GM18502 (cell line): ENCODE measurements at regions not wholly inside any gene's neighbourhood (a gene's known extent, or its start where the extent isn't known, plus 50 kb on each side); places are given as distances from the start of the nearest gene placed in this dataset.
A peak's percentile ranks its signal among the peaks of the same experiment; 100 is the strongest.

Experiments
- ATAC-seq: cut with Tn5 transposase; IDR thresholded peaks from one replicate; pipeline ENCODE4 v1.9.1; 2021; ENCODE audit warnings: mild to moderate bottlenecking; ENCODE audit not compliant: unreplicated experiment, poor library complexity

DNA sequence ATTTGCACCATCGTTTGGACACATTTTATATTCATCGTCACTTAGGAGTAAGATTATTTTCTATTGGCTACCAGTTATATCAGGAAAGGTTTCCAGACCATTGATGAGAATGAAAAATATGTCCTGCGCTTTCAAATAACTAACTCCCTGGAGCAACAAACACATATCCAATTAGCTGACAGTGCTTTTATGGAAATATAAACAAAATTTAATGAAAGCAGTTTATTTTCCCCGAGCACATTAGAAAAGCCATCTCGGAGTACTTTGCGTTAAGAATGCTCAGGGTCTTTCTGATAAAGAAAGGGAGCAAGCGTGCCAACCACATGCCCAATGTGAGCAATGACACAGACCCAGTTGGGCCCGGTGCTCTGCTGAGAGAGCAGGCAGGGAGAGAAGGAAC is 85.1 kb upstream of the ZPBP start:
- no peak for ATAC-seq

DNA sequence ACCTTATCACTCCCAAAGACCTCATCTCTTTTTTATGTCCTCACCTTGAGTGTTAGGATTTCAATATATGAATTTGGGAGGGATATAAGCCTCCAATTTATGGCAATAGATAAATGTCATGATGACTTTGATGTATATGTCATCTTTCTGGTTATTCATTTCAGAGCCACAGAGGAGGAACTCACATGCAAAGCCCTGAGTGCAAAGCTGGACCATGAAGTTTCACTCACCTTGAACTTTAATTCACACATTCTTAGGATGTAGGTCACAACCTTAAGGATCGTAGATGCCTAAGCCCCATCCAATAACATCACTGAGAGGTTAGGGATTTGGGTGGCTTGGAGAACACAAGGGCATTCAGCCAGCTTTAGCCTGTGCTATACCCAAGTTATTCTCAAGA is 81.9 kb upstream of the ZPBP start:
- ATAC-seq = no peak

DNA sequence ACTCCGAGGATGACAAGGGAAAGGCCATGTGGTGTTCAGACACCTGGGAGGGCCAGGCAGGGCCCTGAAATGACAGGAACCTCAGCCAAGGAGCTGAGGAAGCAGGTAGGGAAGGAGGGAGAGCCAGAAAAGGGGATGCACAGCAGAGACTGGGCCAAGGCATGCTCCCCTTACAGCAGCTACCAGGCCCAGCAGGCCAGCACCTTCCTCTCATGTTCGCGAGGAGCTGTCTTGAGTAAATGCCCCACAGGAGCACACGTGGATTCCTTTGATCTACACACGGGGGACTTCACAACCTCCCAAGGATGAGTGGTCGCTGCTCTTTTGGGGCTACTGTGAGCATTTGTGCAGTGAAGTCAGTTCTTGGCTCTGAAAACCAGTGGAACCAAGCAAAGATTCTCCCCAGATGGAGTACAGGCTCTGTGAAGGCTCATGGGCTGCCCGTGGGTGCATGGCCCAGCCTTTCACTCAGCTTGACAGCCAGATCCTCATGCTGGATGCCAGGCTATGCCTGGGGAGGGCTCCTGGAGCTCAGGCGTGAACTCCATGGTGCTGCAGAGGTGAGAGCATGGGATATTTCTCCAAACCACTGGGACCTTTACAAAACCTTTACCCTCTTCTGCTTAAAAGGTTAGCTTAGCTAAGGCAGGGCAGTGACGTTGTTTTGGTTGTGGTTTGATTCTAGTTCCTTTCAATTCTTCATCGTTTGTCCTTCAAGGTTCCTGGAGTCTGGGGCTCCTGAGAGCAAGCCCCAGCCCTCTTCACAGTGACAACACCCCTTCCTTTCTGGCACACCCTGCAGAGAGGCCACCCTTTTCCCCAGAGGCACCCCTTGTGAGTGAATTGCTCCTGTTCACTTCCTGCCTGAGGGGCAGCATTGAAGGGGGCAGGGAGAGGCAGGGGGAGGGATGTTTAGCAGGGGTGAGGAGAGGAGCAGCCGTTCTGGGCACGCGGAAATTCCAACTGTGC is 74.2 kb upstream of the ZPBP start:
- ATAC-seq = peak; percentile 63

- no peak for ATAC-seq
These were observed 71.6 kb upstream of the ZPBP start for GRCh38 chr7:50164559-50165170.

DNA sequence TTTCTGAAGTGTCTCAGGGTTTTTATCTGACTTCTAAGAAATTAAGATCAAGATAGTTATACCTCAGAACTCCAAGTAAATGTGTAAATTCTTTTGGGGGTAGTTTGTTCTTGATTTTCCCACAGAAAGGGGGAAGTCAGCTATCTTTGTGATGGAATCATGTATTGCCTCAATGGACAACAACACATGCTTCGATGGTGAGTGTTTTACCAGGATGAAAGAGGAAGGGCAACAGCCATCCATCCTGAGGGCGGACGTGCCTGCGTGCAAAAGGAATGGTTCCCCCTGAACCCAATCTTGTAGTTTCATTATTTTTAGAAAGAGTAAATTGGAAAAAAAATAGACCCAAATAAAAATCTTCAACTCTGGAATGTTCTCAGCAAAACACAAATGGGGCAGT is 67.2 kb upstream of the ZPBP start:
- ATAC-seq = no peak

DNA sequence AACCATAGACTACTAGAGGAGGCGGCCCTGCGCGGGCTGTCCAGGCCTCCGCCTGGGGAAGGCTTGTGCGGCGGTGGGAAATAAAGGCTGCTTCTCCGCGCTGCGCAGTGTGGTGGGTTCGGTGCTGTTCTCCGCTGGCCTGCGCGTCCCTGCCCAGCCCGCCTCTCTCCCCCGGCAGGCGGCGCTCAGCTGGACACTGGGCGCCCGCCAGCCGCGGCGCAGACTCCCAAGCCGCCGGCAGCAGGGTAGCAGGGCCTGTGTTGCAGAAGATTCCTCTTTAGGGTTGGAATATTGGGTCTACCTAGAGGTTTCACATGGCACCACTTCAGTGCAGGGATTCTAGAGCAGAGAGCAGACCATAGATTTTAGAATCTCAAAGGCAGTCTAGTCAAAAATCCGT is 66.1 kb upstream of the ZPBP start:
- no peak for ATAC-seq

- no peak for ATAC-seq
These were observed 63.7 kb upstream of the ZPBP start for GRCh38 chr7:50156706-50157105.

DNA sequence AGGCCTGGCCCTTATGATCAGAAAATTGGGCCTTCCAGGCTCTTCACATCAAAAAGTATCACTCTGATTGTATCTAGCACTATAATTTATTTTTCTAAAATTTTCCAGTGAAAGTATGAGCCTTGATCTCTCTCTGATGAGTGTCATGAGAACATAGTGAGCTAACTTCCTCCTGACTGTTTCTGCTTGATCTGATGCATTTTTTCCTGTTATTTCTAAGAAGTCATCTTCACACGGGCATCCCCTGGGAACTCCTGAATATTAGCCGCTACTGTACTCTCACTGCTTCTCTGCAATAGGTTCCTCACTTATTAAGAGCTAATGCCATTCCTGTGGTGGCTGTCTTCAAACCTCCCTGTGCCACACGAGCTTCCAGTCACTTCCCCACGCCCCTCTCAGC is 63.1 kb upstream of the ZPBP start:
- no peak for ATAC-seq

DNA sequence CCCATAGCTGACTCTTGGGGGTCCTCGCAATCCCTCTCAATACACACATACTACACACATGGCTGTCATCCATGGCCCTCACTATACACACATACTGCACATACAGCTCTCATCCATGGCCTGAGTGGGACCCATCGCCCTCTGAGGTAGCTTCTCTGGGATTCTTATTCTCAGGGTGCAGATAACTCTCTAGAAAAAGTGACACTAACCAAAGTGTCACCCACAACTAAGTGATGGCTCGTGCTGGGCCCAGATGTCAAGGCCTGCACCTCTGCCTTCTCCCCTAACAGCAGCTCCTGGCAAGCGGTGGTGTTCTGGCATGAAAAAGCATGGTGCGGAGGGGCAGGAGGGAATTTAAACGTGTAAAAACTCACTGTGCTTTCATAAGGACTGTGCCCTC is 62.7 kb upstream of the ZPBP start:
- ATAC-seq = no peak

DNA sequence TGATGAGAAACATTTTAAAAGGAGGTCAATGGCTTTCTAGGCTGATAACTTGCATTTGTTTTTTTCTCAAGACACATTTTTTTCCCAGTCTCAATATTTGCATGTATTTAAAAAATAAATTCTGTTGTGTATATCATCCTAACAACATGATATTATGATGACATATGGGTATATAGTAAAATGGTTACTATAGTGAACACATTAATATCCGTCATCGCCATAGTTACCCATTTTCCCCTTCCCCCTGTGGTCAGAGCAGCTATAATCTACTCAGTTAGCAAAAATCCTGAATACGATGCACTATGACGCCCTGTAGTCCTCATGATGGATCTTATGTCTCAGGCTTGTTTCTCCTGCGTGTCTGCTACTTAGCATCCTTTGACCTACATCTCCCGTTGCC is 60.9 kb upstream of the ZPBP start:
- ATAC-seq = no peak

DNA sequence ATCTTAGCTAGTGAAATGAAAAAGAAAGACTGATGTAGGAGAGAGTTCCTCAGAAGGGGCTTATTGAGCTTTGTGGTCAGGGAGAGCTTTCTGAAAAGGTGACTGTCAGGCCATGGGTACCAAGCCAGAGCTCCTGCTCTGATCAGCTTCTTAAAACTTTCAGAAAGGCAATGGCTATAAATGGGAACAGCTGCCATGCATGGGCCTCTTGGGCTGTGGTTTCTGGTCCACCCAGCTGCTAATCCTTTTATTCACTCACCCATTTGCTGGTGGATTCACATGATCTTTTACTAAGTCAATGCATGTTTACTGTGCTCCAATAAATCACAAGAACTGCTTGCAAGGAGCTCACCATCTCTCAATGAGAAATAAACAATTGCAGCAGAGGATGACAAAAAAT is 60.1 kb upstream of the ZPBP start:
- peak; percentile 44 for ATAC-seq

DNA sequence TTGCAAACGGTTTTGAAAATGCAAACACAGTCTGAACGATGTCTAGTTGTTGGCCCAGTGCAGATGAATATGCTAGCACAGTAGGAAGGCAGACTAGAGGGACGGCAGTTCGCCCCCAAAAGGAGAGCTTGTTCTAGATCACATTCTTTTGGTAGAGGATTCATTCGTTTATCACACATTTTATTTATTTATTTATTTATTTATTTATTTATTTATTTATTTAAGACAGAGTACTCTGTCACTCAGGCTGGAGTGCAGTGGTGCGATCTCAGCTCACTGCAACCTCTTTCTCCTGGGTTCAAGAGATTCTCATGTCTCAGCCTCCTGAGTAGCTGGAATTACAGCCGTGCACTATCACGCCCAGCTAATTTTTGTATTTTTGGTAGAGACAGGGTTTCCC is 59.4 kb upstream of the ZPBP start:
- ATAC-seq = no peak

DNA sequence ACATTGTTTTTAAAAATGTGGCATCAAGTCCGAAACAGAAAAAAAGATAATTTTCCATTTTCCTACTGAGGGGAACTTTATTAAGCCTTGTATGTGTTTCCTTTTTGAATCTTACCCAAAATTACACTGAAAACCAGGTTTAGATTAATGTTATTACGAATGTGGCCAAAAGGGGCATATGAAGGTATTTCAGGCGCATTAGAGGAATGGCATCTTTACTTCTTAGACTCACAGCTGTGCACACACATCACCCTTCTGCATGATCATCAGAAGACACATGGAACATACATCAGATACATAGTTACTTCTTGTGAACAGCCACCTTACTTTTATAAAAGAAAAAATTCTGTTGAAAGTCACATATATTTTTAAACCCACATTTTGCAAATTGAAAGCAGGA is 58.6 kb upstream of the ZPBP start:
- ATAC-seq = no peak

DNA sequence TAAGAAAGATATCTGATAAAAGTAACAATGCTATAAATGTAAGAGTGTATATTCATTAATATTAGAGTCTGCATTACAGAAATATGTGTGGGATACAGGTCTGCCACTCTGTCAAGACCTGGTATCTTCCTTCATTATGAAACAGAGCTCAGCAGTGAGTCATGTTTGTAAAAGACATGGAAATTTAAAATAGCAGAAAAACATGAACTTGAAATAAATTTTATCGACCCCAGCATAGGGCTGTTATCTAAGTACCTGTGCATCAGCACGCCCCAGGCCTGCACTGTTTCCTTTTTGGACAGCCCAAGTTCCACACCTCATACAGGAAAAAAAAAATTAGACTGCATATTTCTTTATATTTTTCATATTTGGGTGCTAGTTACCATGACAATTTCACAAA is 58.0 kb upstream of the ZPBP start:
- no peak for ATAC-seq

DNA sequence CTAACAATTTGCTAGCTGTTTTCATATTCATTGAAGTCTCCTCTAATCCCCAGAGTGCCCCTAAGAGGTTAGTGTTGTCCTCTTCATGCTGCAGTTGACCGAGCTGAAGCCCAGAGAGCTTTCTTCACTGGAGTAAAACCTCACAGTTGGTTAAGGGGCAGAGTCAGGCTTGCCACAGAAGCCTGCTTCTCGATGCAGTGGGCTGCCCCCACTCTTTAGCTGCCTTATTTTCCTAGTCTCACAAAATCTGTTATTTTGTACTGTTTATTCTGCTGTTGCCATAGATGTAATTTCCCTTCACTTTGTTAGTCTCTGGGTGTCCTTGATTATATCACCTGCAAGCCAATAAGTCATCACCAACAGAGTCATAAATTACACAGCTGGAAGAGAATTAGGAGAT is 56.3 kb upstream of the ZPBP start:
- ATAC-seq = no peak

DNA sequence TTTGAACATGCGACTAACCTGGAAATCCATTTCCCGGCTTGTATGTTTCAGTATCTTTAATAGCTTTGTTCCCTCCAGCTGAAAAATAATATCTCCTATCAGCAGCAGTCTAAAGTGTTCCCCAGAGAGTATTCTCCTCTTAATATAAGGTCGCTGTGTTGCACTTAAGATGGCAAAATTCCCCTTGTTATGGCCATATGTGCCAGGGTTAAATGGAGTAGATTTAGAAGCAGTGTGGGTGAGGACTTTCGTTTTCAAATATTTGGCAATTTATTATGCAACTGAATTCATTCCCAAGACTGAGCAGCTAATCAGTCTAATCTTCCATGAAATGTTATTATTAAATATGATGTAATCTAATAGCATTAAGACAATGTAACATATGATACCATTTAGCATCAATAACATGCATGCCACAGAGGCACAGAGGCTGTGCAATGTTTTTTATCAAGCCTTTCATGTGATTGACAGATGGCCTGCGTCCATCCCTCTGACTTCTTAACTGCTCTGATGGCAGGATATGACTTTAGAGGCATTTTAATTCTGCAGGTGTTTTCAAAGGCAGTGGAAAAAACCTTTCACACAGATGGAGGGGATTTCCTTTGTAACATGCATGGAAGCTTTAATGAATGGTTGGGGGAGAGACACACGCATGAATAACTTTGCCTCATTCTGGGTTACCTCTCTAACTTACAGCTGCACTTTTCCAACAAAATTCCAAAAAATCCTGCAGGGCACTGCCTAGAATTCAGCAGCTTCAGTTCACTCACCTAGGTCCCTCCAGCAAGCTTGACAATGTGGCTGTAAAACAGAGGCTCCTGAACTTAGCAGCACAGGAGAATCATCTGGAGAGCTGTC is 55.1 kb upstream of the ZPBP start:
- ATAC-seq = peak; percentile 48

DNA sequence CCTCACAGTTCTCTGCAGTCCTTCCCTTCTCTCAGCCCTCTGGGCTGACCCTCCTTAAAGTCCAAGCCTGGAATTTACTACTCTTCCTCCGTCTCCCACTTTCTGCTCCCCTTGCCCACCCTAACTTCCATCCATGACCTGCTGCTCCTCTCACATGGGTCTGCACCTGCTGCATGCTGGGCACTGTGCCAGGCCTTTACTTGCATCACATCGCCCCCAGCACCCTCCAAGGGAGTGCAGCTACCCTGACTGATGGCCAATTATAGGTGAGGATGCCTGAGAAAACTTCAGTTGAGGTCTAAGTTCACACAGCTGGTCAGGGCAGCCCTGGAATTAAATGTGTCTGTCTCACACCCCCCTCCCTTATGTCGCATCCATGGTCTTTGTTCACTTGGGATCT is 53.6 kb upstream of the ZPBP start:
- ATAC-seq = no peak

DNA sequence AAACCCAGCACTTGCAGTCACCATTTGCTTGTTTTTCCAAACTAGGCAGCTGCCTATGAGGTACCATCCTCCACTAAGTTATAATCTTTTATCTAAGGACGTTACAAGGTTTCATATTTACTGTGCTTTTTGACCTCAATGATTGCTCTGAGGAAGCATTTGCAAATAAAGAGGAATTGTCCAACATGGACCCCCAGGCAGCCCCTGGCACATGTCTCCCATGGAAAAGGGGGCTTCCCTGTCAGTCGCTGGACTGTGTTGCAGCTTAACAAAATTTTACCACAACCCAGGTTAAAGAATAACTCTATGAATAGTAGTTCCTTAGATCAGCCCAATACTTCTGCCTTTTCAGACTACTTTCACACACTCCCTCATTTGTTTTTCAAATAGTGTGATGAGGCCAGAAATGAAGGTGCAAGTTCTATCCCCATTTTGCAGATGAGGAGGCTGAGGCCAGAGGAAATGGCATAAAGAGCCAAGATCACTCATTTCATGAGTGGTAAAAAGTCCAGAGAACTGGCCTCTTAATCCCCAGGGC is 52.8 kb upstream of the ZPBP start:
- ATAC-seq = no peak

GRCh38 chr7:50145226-50145625 is 52.2 kb upstream of the ZPBP start:
- ATAC-seq = no peak
